IMR-90 (cell line): ENCODE measurements at regions not wholly inside any gene's neighbourhood (a gene's known extent, or its start where the extent isn't known, plus 50 kb on each side); places are given as distances from the start of the nearest gene placed in this dataset.

Experiments used
- ATAC-seq: fragments of 200-7000 bp; cut with Tn5 transposase; 2 replicates; pipeline ENCODE4 v1.9.1; 2020; ENCODE audit warnings: low read depth, mild to moderate bottlenecking, moderate library complexity
- BruUV-seq: library from RNA; stranded (reverse); fragments of 400-500 nt; replicated peaks from 2 replicates; lab custom pipeline; 2021; lab: Mats Ljungman, UMichigan
- CTCF ChIA-PET: fragments of 300-600 bp; formaldehyde crosslinking; extraction: SDS; loops from one replicate; lab custom pipeline; 2021; ENCODE audit warnings: antibody characterized with exemption; lab: Yijun Ruan, JAX
- POLR2A ChIA-PET: fragments of 300-600 bp; sonication (Branson Sonifier 250); formaldehyde crosslinking; loops from one replicate; lab custom pipeline; 2022; ENCODE audit warnings: antibody characterized with exemption; ENCODE audit not compliant: unreplicated experiment; lab: Charles Lee
- DNase-seq: peaks from one replicate; pipeline ENCODE4 v3.0.0; 2013
- H2AFZ ChIP-seq: replicated peaks from 2 replicates; pipeline ENCODE3; 2013; ENCODE audit warnings: low read length, mild to moderate bottlenecking; ENCODE audit not compliant: poor library complexity
- H2AK5ac ChIP-seq: 2 replicates; pipeline ENCODE4 v1.6.1; 2013; ENCODE audit warnings: low read depth, low read length, inconsistent platforms
- H2AK9ac ChIP-seq: replicated peaks from 2 replicates; pipeline ENCODE3; 2013; ENCODE audit warnings: mild to moderate bottlenecking, low read depth, low read length, moderate library complexity; ENCODE audit not compliant: poor library complexity
- H2BK120ac ChIP-seq: 2 replicates; pipeline ENCODE4 v1.6.1; 2013; ENCODE audit warnings: low read depth, low read length, inconsistent platforms
- H2BK15ac ChIP-seq: 3 replicates; pipeline ENCODE4 v1.6.1; 2013; ENCODE audit warnings: low read depth, low read length, inconsistent platforms
- H2BK20ac ChIP-seq: 2 replicates; pipeline ENCODE4 v1.6.1; 2013; ENCODE audit warnings: low read depth, mild to moderate bottlenecking, inconsistent platforms, low read length, moderate library complexity
- H2BK5ac ChIP-seq: 2 replicates; pipeline ENCODE4 v1.6.1; 2013; ENCODE audit warnings: mild to moderate bottlenecking, low read depth, low read length, inconsistent platforms; ENCODE audit not compliant: poor library complexity, severe bottlenecking
- H3K14ac ChIP-seq: replicated peaks from 2 replicates; pipeline ENCODE4 v1.6.1; 2013; ENCODE audit warnings: low read depth, low read length, inconsistent platforms
- H3K18ac ChIP-seq: 2 replicates; pipeline ENCODE4 v1.6.1; 2013; ENCODE audit warnings: low read depth, low read length, control low read depth
- H3K23ac ChIP-seq: 2 replicates; pipeline ENCODE4 v1.6.1; 2013; ENCODE audit warnings: low read depth, low read length, inconsistent platforms
- H3K27ac ChIP-seq: 2 replicates; pipeline ENCODE4 v1.5.1; 2013; ENCODE audit warnings: mild to moderate bottlenecking, control low read depth, low read length; ENCODE audit not compliant: insufficient read depth
- H3K27me3 ChIP-seq: 2 replicates; pipeline ENCODE4 v1.6.1; 2013; ENCODE audit warnings: low read length; ENCODE audit not compliant: control insufficient read depth, insufficient read depth
- H3K36me3 ChIP-seq: 2 replicates; pipeline ENCODE4 v1.6.1; 2013; ENCODE audit warnings: low read length, mixed read lengths; ENCODE audit not compliant: control insufficient read depth, insufficient read depth
- H3K4ac ChIP-seq: 2 replicates; pipeline ENCODE4 v1.6.1; 2013; ENCODE audit warnings: low read depth, low read length, inconsistent platforms
- H3K4me1 ChIP-seq: 2 replicates; pipeline ENCODE4 v1.6.1; 2013; ENCODE audit warnings: low read length, mixed read lengths; ENCODE audit not compliant: control insufficient read depth, insufficient read depth
- H3K4me2 ChIP-seq: 2 replicates; pipeline ENCODE4 v1.6.1; 2013; ENCODE audit warnings: low read depth, mild to moderate bottlenecking, control low read depth, low read length, moderate library complexity
- H3K4me3 ChIP-seq: 2 replicates; pipeline ENCODE4 v1.5.1; 2013; ENCODE audit warnings: low read depth, mild to moderate bottlenecking, control low read depth, low read length, moderate library complexity; ENCODE audit not compliant: insufficient read depth
- H3K56ac ChIP-seq: 2 replicates; pipeline ENCODE4 v1.6.1; 2013; ENCODE audit warnings: low read length, inconsistent platforms; ENCODE audit not compliant: insufficient read depth; ENCODE audit errors: extremely low read depth
- H3K79me1 ChIP-seq, 2 experiments: 2 replicates each; pipeline ENCODE4 v1.6.1; 2013; ENCODE audit warnings: low read length in 2 of 2, inconsistent platforms in 1 of 2, low read depth in 1 of 2
- H3K9ac ChIP-seq: 2 replicates; pipeline ENCODE4 v1.6.1; 2013; ENCODE audit warnings: low read depth, low read length, control low read depth
- H3K9me1 ChIP-seq: 2 replicates; pipeline ENCODE4 v1.6.1; 2013; ENCODE audit warnings: low read length, inconsistent platforms; ENCODE audit not compliant: insufficient read depth
- H3K9me3 ChIP-seq: 2 replicates; pipeline ENCODE4 v1.6.1; 2013; ENCODE audit warnings: low read length; ENCODE audit not compliant: control insufficient read depth, insufficient read depth
- H4K20me1 ChIP-seq: 2 replicates; pipeline ENCODE4 v1.6.1; 2013; ENCODE audit warnings: low read length, inconsistent platforms; ENCODE audit not compliant: insufficient read depth
- H4K5ac ChIP-seq: 2 replicates; pipeline ENCODE4 v1.6.1; 2013; ENCODE audit warnings: mild to moderate bottlenecking, low read depth, low read length, control low read depth
- H4K8ac ChIP-seq, 2 experiments: 2 replicates each; pipeline ENCODE4 v1.6.1; 2013; ENCODE audit warnings: low read depth in 2 of 2, low read length in 2 of 2, control low read depth in 1 of 2, inconsistent platforms in 1 of 2
- H4K91ac ChIP-seq: 2 replicates; pipeline ENCODE4 v1.6.1; 2013; ENCODE audit warnings: low read depth, low read length, inconsistent platforms; ENCODE audit not compliant: insufficient read depth
- BHLHE40 ChIP-seq: fragments of 150-350 bp; IDR thresholded peaks from 2 replicates; pipeline ENCODE4 v1.6.1; 2016; ENCODE audit warnings: mild to moderate bottlenecking, low read depth, low read length
- CEBPB ChIP-seq: IDR thresholded peaks from 2 replicates; pipeline ENCODE4 v1.6.1; 2012; ENCODE audit warnings: low read depth, low read length, improper control_type of control experiment
- CHD1 ChIP-seq: IDR thresholded peaks from 2 replicates; pipeline ENCODE4 v1.6.1; 2012; ENCODE audit warnings: low read depth, low read length, improper control_type of control experiment
- FOS ChIP-seq: fragments of 150-350 bp; IDR thresholded peaks from 2 replicates; pipeline ENCODE4 v1.6.1; 2016; ENCODE audit warnings: low read depth, low read length
- MAFK ChIP-seq: IDR thresholded peaks from 2 replicates; pipeline ENCODE4 v1.6.1; 2012; ENCODE audit warnings: low read depth, low read length, improper control_type of control experiment
- MAZ ChIP-seq: IDR thresholded peaks from 2 replicates; pipeline ENCODE4 v1.6.1; 2012; ENCODE audit warnings: low read depth, mild to moderate bottlenecking, low read length, improper control_type of control experiment, moderate library complexity, borderline replicate concordance
- MXI1 ChIP-seq: IDR thresholded peaks from 2 replicates; pipeline ENCODE4 v1.6.1; 2012; ENCODE audit warnings: low read depth, mild to moderate bottlenecking, low read length, moderate library complexity, borderline replicate concordance
- NFE2L2 ChIP-seq: fragments of 150-350 bp; IDR thresholded peaks from 2 replicates; pipeline ENCODE4 v1.6.1; 2016; ENCODE audit warnings: low read depth, mild to moderate bottlenecking, low read length
- POLR2A ChIP-seq: IDR thresholded peaks from 2 replicates; pipeline ENCODE4 v1.6.1; 2012; ENCODE audit warnings: mild to moderate bottlenecking, low read depth, low read length
- RAD21 ChIP-seq: IDR thresholded peaks from 2 replicates; pipeline ENCODE4 v1.6.1; 2012; ENCODE audit warnings: low read length, improper control_type of control experiment
- RCOR1 ChIP-seq: IDR thresholded peaks from 2 replicates; pipeline ENCODE4 v1.6.1; 2012; ENCODE audit warnings: mild to moderate bottlenecking, low read length, improper control_type of control experiment; ENCODE audit not compliant: insufficient replicate concordance
- RFX5 ChIP-seq: IDR thresholded peaks from 2 replicates; pipeline ENCODE4 v1.8.0; 2012; ENCODE audit warnings: low read depth, mild to moderate bottlenecking, low read length, moderate library complexity
- SMC3 ChIP-seq: fragments of 150-350 bp; IDR thresholded peaks from 2 replicates; pipeline ENCODE4 v1.6.1; 2016; ENCODE audit warnings: low read depth, mild to moderate bottlenecking, antibody characterized with exemption, low read length, moderate library complexity
- WGBS, 2 experiments: methylation state at CpG; one replicate each; pipeline versions ENCODE4 v1.1.5 to v1.1.7; 2013; ENCODE audit warnings: missing lambda C conversion rate in 2 of 2; ENCODE audit not compliant: insufficient read length in 1 of 2; ENCODE audit errors: extremely low coverage in 2 of 2; 5-methylcytosine and 5-hydroxymethylcytosine counted together
- dilution Hi-C: fragments of 300-500 bp; cut with HindIII; formaldehyde crosslinking; loops from one replicate; pipeline ENCODE4 v1.14.3; 2018; ENCODE audit warnings: low sequenced_read_pairs; ENCODE audit not compliant: unreplicated experiment
- in situ Hi-C: fragments of 300-500 bp; cut with MboI; formaldehyde crosslinking; loops from 3 replicates; pipeline ENCODE4 v1.14.3; 2019; ENCODE audit warnings: low sequenced_read_pairs, inconsistent platforms, mixed read lengths
- intact Hi-C: fragments of 100-400 bp; cut with micrococcal nuclease; formaldehyde crosslinking; loops from 2 replicates; pipeline ENCODE4 v1.10.0; 2022
- TF ChIP-seq, protein P1 (sequence below): conservative IDR thresholded peaks from 2 replicates; pipeline ENCODE4 v1.5.1; 2012; ENCODE audit warnings: mild to moderate bottlenecking, low read depth, low read length, improper control_type of control experiment
- TF ChIP-seq, protein P2 (sequence below): fragments of 150-350 bp; IDR thresholded peaks from 2 replicates; pipeline ENCODE4 v1.6.1; 2016; ENCODE audit warnings: low read depth, mild to moderate bottlenecking, low read length, moderate library complexity, borderline replicate concordance
- TF ChIP-seq, protein P3 (sequence below): fragments of 150-350 bp; IDR thresholded peaks from 2 replicates; pipeline ENCODE4 v1.6.1; 2017; ENCODE audit warnings: mild to moderate bottlenecking, antibody characterized with exemption, low read length, low read depth

DNA sequence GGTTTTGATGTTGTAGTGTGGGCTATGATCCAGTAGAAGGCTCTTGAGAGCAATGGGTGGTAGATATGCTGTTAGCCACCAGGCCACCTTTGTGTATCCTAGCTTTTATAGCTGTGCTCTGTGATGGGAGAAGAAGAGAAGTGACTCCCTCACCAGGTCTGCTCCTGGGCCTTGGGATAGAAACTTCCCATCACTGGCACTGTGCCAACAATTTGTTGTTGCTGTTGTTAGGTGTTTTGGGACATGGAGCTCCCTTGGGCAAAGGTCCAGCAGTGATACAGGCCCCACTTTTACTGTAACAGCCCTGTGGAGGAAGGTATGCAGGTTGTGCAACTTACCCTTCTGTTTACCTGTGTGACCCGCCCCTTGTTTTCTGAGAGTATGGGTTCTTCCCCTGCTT lies 570.9 kb upstream of the GRIN3A start:
- Histone ChIP-seq H2AFZ (no peak overlapping the region), H4K8ac (no peak overlapping the region), H3K56ac (no peak overlapping the region), H4K91ac (no peak overlapping the region), H3K9me1 (no peaks in the 10 kb centered on the region), H3K14ac (no peak overlapping the region), H3K9ac (no peak overlapping the region), H2BK5ac (no peak overlapping the region), H4K5ac (no peak overlapping the region), H3K27me3 (no peaks in the 10 kb centered on the region), H2BK20ac (no peak overlapping the region), H2AK9ac (no peak overlapping the region), H2BK15ac (no peak overlapping the region), H3K4me2 (no peak overlapping the region), H3K36me3 (no peaks in the 10 kb centered on the region), H3K23ac (no peak overlapping the region), H3K27ac (no peak overlapping the region), H3K4ac (no peak overlapping the region), H3K18ac (no peak overlapping the region), H2AK5ac (no peak overlapping the region), H4K20me1 (no peaks in the 10 kb centered on the region), H3K79me1 (no peaks in the 10 kb centered on the region), H3K4me1 (no peaks in the 10 kb centered on the region), H2BK120ac (no peak overlapping the region), H3K9me3 (peaks cover 13% of the 10 kb centered on the region), H3K4me3 (no peak overlapping the region)
- in situ Hi-C loops (no loop called here), intact Hi-C loops (no loop called here), dilution Hi-C loops (no loop called here)
- ATAC-seq: no peak
- BruUV-seq: no TSS peak
- CTCF ChIA-PET: no interaction called here
- no CpG with 5 or more reads among the region's 1 CpG for WGBS, 2 experiments
- POLR2A ChIA-PET: no interaction called here
- DNase-seq: no peak
- TF ChIP-seq MAFK: no peak
- TF ChIP-seq SMC3: no peak
- TF ChIP-seq FOS: no peak
- TF ChIP-seq, protein P1, sequence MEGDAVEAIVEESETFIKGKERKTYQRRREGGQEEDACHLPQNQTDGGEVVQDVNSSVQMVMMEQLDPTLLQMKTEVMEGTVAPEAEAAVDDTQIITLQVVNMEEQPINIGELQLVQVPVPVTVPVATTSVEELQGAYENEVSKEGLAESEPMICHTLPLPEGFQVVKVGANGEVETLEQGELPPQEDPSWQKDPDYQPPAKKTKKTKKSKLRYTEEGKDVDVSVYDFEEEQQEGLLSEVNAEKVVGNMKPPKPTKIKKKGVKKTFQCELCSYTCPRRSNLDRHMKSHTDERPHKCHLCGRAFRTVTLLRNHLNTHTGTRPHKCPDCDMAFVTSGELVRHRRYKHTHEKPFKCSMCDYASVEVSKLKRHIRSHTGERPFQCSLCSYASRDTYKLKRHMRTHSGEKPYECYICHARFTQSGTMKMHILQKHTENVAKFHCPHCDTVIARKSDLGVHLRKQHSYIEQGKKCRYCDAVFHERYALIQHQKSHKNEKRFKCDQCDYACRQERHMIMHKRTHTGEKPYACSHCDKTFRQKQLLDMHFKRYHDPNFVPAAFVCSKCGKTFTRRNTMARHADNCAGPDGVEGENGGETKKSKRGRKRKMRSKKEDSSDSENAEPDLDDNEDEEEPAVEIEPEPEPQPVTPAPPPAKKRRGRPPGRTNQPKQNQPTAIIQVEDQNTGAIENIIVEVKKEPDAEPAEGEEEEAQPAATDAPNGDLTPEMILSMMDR: no peak
- TF ChIP-seq, protein P2, sequence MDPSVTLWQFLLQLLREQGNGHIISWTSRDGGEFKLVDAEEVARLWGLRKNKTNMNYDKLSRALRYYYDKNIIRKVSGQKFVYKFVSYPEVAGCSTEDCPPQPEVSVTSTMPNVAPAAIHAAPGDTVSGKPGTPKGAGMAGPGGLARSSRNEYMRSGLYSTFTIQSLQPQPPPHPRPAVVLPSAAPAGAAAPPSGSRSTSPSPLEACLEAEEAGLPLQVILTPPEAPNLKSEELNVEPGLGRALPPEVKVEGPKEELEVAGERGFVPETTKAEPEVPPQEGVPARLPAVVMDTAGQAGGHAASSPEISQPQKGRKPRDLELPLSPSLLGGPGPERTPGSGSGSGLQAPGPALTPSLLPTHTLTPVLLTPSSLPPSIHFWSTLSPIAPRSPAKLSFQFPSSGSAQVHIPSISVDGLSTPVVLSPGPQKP: no peak
- TF ChIP-seq MXI1: no peak
- TF ChIP-seq POLR2A: no peak
- TF ChIP-seq RCOR1: no peak
- TF ChIP-seq RAD21: no peak
- no peak for TF ChIP-seq BHLHE40
- no peak for TF ChIP-seq RFX5
- TF ChIP-seq CEBPB: no peak
- TF ChIP-seq, protein P3, sequence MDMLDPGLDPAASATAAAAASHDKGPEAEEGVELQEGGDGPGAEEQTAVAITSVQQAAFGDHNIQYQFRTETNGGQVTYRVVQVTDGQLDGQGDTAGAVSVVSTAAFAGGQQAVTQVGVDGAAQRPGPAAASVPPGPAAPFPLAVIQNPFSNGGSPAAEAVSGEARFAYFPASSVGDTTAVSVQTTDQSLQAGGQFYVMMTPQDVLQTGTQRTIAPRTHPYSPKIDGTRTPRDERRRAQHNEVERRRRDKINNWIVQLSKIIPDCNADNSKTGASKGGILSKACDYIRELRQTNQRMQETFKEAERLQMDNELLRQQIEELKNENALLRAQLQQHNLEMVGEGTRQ: no peak
- TF ChIP-seq MAZ: no peak
- no peak for TF ChIP-seq CHD1
- no peak for TF ChIP-seq NFE2L2
